ENCODE measurements at regions not wholly inside any gene's neighbourhood (a gene's known extent, or its start where the extent isn't known, plus 50 kb on each side); places are given as distances from the start of the nearest gene placed in this dataset.

DNA sequence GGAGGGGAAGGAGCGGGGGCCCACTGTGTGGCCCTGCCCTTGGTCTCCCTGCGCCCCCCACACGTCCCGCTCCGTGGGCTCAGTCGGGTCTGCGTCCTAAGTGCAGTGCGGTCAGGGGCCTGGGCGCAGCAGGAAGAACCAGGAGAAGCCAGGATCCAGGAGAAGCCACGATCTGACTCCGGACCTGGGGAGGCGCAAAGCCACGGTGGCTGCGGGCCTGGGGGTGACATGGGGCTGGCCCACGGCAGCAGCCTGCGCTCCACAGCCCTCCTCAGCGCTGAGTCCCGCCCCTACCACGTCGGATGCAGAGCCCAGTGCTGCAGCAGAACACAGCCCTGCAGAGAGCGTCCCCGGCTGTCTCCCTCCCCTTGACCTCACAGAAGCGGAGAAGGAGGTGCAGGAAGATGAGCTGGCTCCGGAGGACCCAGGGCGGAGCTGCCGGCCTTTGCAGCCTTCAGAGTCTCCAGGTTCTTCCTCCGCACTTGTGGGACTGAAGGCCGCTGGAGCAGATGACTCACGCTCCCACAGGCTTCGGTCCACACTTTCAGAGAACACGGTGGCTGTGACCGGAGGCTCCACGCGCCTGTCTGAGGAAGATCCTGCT is 589.2 kb upstream of the SALL3 start:
- no peaks in the 10 kb centered on the region for H3K27me3 ChIP-seq (ENCODE audit: control insufficient read depth, extremely low read depth, insufficient read depth, low read length)
- no peaks in the 10 kb centered on the region for H3K36me3 ChIP-seq (ENCODE audit: control insufficient read depth in 2 of 2, extremely low read depth in 1 of 2, insufficient read depth in 2 of 2, low read length in 2 of 2)
- no peak for DNase-seq (ENCODE audit: low read depth, low spot score)
- no peak for FAIRE-seq
- dilution Hi-C loops (cut with MboI; ENCODE audit: extremely low pct_ligation_motif_present, low sequenced_read_pairs) = no loop called here
- H3K4me1 ChIP-seq (ENCODE audit: control insufficient read depth, extremely low read depth, insufficient read depth, low read length) = no peaks in the 10 kb centered on the region
- no peak overlapping the region for H3K27ac ChIP-seq (ENCODE audit: control insufficient read depth, insufficient read depth, low read length)
- H2AFZ ChIP-seq (ENCODE audit: control insufficient read depth, low read length) = no peak overlapping the region
- no peak overlapping the region for H3K4me3 ChIP-seq (ENCODE audit: control insufficient read depth in 2 of 3, extremely low read depth in 1 of 3, insufficient read depth in 2 of 3, low read depth in 1 of 3, low read length in 3 of 3)
- H3K9me3 ChIP-seq (ENCODE audit: control insufficient read depth, low read depth, low read length) = peaks cover 13% of the 10 kb centered on the region
- no peak overlapping the region for H3K9ac ChIP-seq (ENCODE audit: control insufficient read depth, extremely low read depth, insufficient read depth, low read length)
- no peaks in the 10 kb centered on the region for H4K20me1 ChIP-seq (ENCODE audit: control insufficient read depth, extremely low read depth, insufficient read depth, low read length)
- H3K4me2 ChIP-seq (ENCODE audit: control insufficient read depth, extremely low read depth, insufficient read depth, low read depth, low read length) = no peak overlapping the region
- H3K9me1 ChIP-seq (ENCODE audit: control insufficient read depth, extremely low read depth, insufficient read depth, low read length) = no peaks in the 10 kb centered on the region
- TF ChIP-seq, protein P1, sequence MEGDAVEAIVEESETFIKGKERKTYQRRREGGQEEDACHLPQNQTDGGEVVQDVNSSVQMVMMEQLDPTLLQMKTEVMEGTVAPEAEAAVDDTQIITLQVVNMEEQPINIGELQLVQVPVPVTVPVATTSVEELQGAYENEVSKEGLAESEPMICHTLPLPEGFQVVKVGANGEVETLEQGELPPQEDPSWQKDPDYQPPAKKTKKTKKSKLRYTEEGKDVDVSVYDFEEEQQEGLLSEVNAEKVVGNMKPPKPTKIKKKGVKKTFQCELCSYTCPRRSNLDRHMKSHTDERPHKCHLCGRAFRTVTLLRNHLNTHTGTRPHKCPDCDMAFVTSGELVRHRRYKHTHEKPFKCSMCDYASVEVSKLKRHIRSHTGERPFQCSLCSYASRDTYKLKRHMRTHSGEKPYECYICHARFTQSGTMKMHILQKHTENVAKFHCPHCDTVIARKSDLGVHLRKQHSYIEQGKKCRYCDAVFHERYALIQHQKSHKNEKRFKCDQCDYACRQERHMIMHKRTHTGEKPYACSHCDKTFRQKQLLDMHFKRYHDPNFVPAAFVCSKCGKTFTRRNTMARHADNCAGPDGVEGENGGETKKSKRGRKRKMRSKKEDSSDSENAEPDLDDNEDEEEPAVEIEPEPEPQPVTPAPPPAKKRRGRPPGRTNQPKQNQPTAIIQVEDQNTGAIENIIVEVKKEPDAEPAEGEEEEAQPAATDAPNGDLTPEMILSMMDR (optimal IDR thresholded peaks at IDR 0.05 in 1 of 3, IDR thresholded peaks at IDR 0.05 in 1 of 3, conservative IDR thresholded peaks at IDR 0.05 in 1 of 3; ENCODE audit: extremely low read depth in 1 of 3, insufficient read depth in 2 of 3, low read length in 3 of 3) = no peak
- TF ChIP-seq EZH2 (IDR thresholded peaks at IDR 0.05; ENCODE audit: low read length) = no peak
- H3K79me2 ChIP-seq (ENCODE audit: control insufficient read depth, insufficient read depth, low read length) = no peaks in the 10 kb centered on the region

DNA sequence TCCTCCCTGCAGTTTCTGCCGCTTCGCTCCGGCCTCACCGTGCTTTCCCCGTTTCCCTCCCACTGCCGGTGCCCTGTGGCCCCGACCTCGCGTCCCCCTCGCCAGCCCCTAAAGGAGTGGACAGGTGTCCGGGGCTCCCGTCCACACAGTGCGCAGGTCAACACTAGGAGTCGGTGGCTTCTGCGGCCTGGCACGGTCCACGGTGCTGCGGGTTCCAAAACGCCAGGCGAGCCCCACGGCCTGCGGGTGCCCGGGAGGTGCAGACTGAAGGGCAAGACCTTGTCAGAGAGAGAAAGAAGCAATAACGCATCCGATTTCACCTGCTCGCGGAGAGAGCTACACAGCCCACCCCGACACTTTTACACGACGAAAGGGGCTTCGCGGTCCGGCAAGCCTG is 588.7 kb upstream of the SALL3 start:
- Histone ChIP-seq H3K79me2 (ENCODE audit: control insufficient read depth, insufficient read depth, low read length) (no peaks in the 10 kb centered on the region), H3K9me1 (ENCODE audit: control insufficient read depth, extremely low read depth, insufficient read depth, low read length) (no peaks in the 10 kb centered on the region), H3K27ac (ENCODE audit: control insufficient read depth, insufficient read depth, low read length) (no peak overlapping the region), H3K9ac (ENCODE audit: control insufficient read depth, extremely low read depth, insufficient read depth, low read length) (no peak overlapping the region), H3K4me1 (ENCODE audit: control insufficient read depth, extremely low read depth, insufficient read depth, low read length) (no peaks in the 10 kb centered on the region), H2AFZ (ENCODE audit: control insufficient read depth, low read length) (no peak overlapping the region), H3K36me3 (ENCODE audit: control insufficient read depth in 2 of 2, extremely low read depth in 1 of 2, insufficient read depth in 2 of 2, low read length in 2 of 2) (no peaks in the 10 kb centered on the region), H3K4me3 (ENCODE audit: control insufficient read depth in 2 of 3, extremely low read depth in 1 of 3, insufficient read depth in 2 of 3, low read depth in 1 of 3, low read length in 3 of 3) (no peak overlapping the region), H3K9me3 (ENCODE audit: control insufficient read depth, low read depth, low read length) (peaks cover 16% of the 10 kb centered on the region), H3K4me2 (ENCODE audit: control insufficient read depth, extremely low read depth, insufficient read depth, low read depth, low read length) (no peak overlapping the region), H4K20me1 (ENCODE audit: control insufficient read depth, extremely low read depth, insufficient read depth, low read length) (no peaks in the 10 kb centered on the region), H3K27me3 (ENCODE audit: control insufficient read depth, extremely low read depth, insufficient read depth, low read length) (no peaks in the 10 kb centered on the region)
- DNase-seq (ENCODE audit: low read depth, low spot score) = no peak
- no peak for TF ChIP-seq EZH2 (IDR thresholded peaks at IDR 0.05; ENCODE audit: low read length)
- TF ChIP-seq, protein P1 (optimal IDR thresholded peaks at IDR 0.05 in 1 of 3, IDR thresholded peaks at IDR 0.05 in 1 of 3, conservative IDR thresholded peaks at IDR 0.05 in 1 of 3; ENCODE audit: extremely low read depth in 1 of 3, insufficient read depth in 2 of 3, low read length in 3 of 3) = no peak
- dilution Hi-C loops (cut with MboI; ENCODE audit: extremely low pct_ligation_motif_present, low sequenced_read_pairs) = no loop called here
- FAIRE-seq = no peak

All from keratinocyte (primary cell).